MM.1S (cell line): ENCODE measurements at regions not wholly inside any gene's neighbourhood (a gene's known extent, or its start where the extent isn't known, plus 50 kb on each side); places are given as distances from the start of the nearest gene placed in this dataset.

Experiments
- DNase-seq: peaks from one replicate; pipeline ENCODE4 v3.0.0-alpha.2; 2015
- H2AFZ ChIP-seq: fragments of 300-600 bp; sonication (generic); 2 replicates; pipeline ENCODE4 v1.6.0; 2016; ENCODE audit warnings: antibody characterized with exemption, low read length
- H3F3A ChIP-seq: fragments of 300-600 bp; sonication (generic); 2 replicates; pipeline ENCODE4 v1.6.1; 2016; ENCODE audit warnings: mild to moderate bottlenecking, antibody characterized with exemption, low read length, moderate library complexity, mixed read lengths; ENCODE audit not compliant: insufficient read depth
- H3K27ac ChIP-seq: fragments of 300-600 bp; sonication (generic); 2 replicates; pipeline ENCODE4 v1.5.1; 2016; ENCODE audit warnings: mild to moderate bottlenecking, low read length
- H3K27me3 ChIP-seq: fragments of 300-600 bp; sonication (generic); replicated peaks from 2 replicates; pipeline ENCODE4 v1.6.0; 2016; ENCODE audit warnings: low read length; ENCODE audit not compliant: insufficient read depth
- H3K36me3 ChIP-seq: fragments of 300-600 bp; sonication (generic); replicated peaks from 2 replicates; pipeline ENCODE4 v1.6.1; 2016; ENCODE audit warnings: mild to moderate bottlenecking, low read length, mixed read lengths; ENCODE audit not compliant: insufficient read depth
- H3K4me1 ChIP-seq: fragments of 300-600 bp; sonication (generic); 2 replicates; pipeline ENCODE4 v1.6.1; 2016; ENCODE audit warnings: low read length, mixed read lengths
- H3K4me2 ChIP-seq: fragments of 300-600 bp; sonication (generic); 2 replicates; pipeline ENCODE4 v1.6.0; 2016; ENCODE audit warnings: low read depth, low read length
- H3K4me3 ChIP-seq: fragments of 300-600 bp; sonication (generic); 2 replicates; pipeline ENCODE4 v1.5.1; 2016; ENCODE audit warnings: low read length, mixed read lengths
- H3K79me2 ChIP-seq: fragments of 300-600 bp; sonication (generic); 2 replicates; pipeline ENCODE4 v1.6.1; 2016; ENCODE audit warnings: mixed run types, low read length, mixed read lengths
- H3K9ac ChIP-seq: fragments of 300-600 bp; sonication (generic); 2 replicates; pipeline ENCODE4 v1.6.1; 2016; ENCODE audit warnings: low read length, mixed read lengths
- H3K9me2 ChIP-seq: fragments of 300-600 bp; sonication (generic); replicated peaks from 2 replicates; pipeline ENCODE4 v1.6.1; 2016; ENCODE audit warnings: mild to moderate bottlenecking, low read length, mixed read lengths; ENCODE audit not compliant: insufficient read depth
- H3K9me3 ChIP-seq: fragments of 300-600 bp; sonication (generic); replicated peaks from 2 replicates; pipeline ENCODE4 v1.6.1; 2016; ENCODE audit warnings: mild to moderate bottlenecking, low read length, mixed read lengths; ENCODE audit not compliant: insufficient read depth
- H4K20me1 ChIP-seq: fragments of 300-600 bp; sonication (generic); 2 replicates; pipeline ENCODE4 v1.6.1; 2016; ENCODE audit warnings: mild to moderate bottlenecking, low read length, moderate library complexity, mixed read lengths; ENCODE audit not compliant: insufficient read depth
- EZH2 ChIP-seq: fragments of 300-600 bp; sonication (generic); optimal IDR thresholded peaks from 2 replicates; pipeline ENCODE3; 2017; ENCODE audit warnings: low read depth, mild to moderate bottlenecking, antibody characterized with exemption, low read length, mixed read lengths
- EZH2phosphoT487 ChIP-seq: fragments of 300-600 bp; sonication (generic); IDR thresholded peaks from 2 replicates; pipeline ENCODE4 v1.6.1; 2018; ENCODE audit warnings: antibody characterized with exemption, low read length
- TF ChIP-seq, protein P1 (sequence below): fragments of 300-600 bp; sonication (generic); IDR thresholded peaks from 2 replicates; pipeline ENCODE4 v1.5.1; 2016; ENCODE audit warnings: antibody characterized with exemption, low read length, mixed read lengths

DNA sequence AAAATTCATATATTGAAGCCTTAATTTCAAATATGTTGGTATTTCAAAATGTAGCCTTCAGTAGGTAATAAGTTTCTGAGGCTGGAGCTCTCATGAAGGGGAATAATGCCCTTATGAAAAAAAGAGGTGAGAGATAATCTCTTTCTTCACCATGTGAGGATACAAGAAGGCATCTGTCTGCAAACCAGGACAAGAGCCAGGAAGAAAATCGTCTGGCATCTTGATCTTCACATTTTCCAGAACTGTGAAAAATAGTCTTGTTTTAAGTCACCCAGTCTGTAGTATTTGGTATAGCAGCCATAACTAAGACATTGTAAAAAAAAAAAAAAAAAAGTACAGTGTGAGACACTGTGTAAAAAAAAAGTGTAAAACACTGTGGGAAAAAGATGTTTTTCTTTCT is 768.9 kb downstream of the TAF11L14 start:
- no peaks in the 10 kb centered on the region for H3K36me3 ChIP-seq
- no peaks in the 10 kb centered on the region for H3F3A ChIP-seq
- no peaks in the 10 kb centered on the region for H3K79me2 ChIP-seq
- no peak overlapping the region for H3K4me3 ChIP-seq
- TF ChIP-seq EZH2 (no peak), EZH2phosphoT487 (no peak)
- TF ChIP-seq, protein P1, sequence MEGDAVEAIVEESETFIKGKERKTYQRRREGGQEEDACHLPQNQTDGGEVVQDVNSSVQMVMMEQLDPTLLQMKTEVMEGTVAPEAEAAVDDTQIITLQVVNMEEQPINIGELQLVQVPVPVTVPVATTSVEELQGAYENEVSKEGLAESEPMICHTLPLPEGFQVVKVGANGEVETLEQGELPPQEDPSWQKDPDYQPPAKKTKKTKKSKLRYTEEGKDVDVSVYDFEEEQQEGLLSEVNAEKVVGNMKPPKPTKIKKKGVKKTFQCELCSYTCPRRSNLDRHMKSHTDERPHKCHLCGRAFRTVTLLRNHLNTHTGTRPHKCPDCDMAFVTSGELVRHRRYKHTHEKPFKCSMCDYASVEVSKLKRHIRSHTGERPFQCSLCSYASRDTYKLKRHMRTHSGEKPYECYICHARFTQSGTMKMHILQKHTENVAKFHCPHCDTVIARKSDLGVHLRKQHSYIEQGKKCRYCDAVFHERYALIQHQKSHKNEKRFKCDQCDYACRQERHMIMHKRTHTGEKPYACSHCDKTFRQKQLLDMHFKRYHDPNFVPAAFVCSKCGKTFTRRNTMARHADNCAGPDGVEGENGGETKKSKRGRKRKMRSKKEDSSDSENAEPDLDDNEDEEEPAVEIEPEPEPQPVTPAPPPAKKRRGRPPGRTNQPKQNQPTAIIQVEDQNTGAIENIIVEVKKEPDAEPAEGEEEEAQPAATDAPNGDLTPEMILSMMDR, result no peak
- H3K9ac ChIP-seq, result no peak overlapping the region
- no peak for DNase-seq
- no peak overlapping the region for H3K4me2 ChIP-seq
- no peak overlapping the region for H3K27ac ChIP-seq
- H2AFZ ChIP-seq, result no peak overlapping the region
- no peaks in the 10 kb centered on the region for H4K20me1 ChIP-seq
- no peaks in the 10 kb centered on the region for H3K9me2 ChIP-seq
- no peaks in the 10 kb centered on the region for H3K27me3 ChIP-seq
- no peaks in the 10 kb centered on the region for H3K9me3 ChIP-seq
- H3K4me1 ChIP-seq, result no peaks in the 10 kb centered on the region

DNA sequence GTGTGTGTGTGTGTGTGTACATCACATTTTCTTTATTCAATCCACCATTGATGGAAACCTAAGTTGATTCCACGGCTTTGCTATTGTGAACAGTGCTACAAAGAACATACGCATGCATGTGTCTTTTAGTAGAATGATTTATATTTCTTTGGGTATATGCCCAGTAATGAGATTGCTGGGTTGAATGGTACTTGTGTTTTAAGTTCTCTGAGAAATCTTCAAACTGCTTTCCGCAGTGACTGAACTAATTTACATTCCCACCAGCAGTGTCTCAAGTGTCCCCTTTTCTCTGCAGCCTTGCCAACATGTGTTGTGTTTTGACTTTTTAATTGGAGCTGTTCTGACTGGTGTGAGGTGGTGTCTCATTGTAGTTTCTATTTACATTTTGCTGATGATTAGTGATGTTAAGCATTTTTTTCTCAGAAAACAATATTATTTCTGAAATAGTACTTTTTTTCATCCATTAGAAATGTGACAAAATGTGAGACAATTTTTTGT is 769.7 kb downstream of the TAF11L14 start:
- TF ChIP-seq EZH2 (no peak), EZH2phosphoT487 (no peak)
- TF ChIP-seq, protein P1, result no peak
- Histone ChIP-seq H3K9ac (no peak overlapping the region), H3K4me3 (no peak overlapping the region), H3K79me2 (no peaks in the 10 kb centered on the region), H4K20me1 (no peaks in the 10 kb centered on the region), H3K27me3 (no peaks in the 10 kb centered on the region), H2AFZ (no peak overlapping the region), H3K27ac (no peak overlapping the region), H3K9me3 (no peaks in the 10 kb centered on the region), H3K4me1 (no peaks in the 10 kb centered on the region), H3K4me2 (no peak overlapping the region), H3K9me2 (no peaks in the 10 kb centered on the region), H3K36me3 (no peaks in the 10 kb centered on the region), H3F3A (no peaks in the 10 kb centered on the region)
- DNase-seq, result no peak

DNA sequence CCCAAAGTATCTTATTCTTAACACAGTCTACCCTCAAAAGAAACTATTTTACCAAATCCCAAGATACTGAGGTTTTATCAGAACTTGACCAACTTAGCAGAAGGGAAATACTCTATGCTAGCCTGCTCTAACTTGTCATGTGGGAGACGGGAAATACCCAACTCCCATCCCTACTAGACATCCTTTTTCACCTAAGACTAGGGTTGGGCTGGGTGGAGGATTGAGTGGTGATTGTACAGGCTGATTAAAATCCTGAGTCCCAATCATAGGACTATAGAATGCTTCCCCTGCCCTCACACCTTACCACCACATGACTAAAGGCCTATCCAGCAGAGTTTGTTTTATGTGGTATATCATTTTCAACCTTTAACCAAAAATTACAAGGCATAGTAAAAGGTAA is 786.5 kb downstream of the TAF11L14 start:
- Histone ChIP-seq H3K9ac (no peak overlapping the region), H3K27me3 (no peaks in the 10 kb centered on the region), H3K36me3 (no peaks in the 10 kb centered on the region), H2AFZ (no peak overlapping the region), H3K27ac (no peak overlapping the region), H4K20me1 (no peaks in the 10 kb centered on the region), H3K4me1 (no peaks in the 10 kb centered on the region), H3K9me3 (no peaks in the 10 kb centered on the region), H3K9me2 (no peaks in the 10 kb centered on the region), H3K4me3 (no peak overlapping the region), H3K4me2 (no peak overlapping the region), H3F3A (no peaks in the 10 kb centered on the region), H3K79me2 (no peaks in the 10 kb centered on the region)
- no peak for DNase-seq
- TF ChIP-seq EZH2phosphoT487, result no peak
- no peak for TF ChIP-seq EZH2
- TF ChIP-seq, protein P1, result no peak
